ENCODE measurements at regions not wholly inside any gene's neighbourhood (a gene's known extent, or its start where the extent isn't known, plus 50 kb on each side); places are given as distances from the start of the nearest gene placed in this dataset.

GRCh38 chr9:82680179-82680935 lies 382.6 kb downstream of the RASEF start:
- intact Hi-C loops (cut with DNase I), result loop anchor here in 1 of 10 donors (10.0 kb wide), 1 partner anchor 56 kb away; no protein-coding TSS in a partner anchor
- no peaks in the 10 kb centered on the region for H3K27me3 ChIP-seq
- 64 to 65% methylated on average over 13 of the region's 13 CpGs for WGBS, 2 donors
- no peak for DNase-seq
- H3K4me1 ChIP-seq, result no peaks in the 10 kb centered on the region
- no peak overlapping the region for H3K4me3 ChIP-seq
- no peaks in the 10 kb centered on the region for H3K36me3 ChIP-seq
- peaks cover 0 to 2% (median 0%) of the 10 kb centered on the region in 11 donors for H3K9me3 ChIP-seq
- TF ChIP-seq CTCF (IDR thresholded peaks at IDR 0.05), result no peak
- no peak for ATAC-seq
- H3K27ac ChIP-seq, result no peak overlapping the region

- no peak for TF ChIP-seq CTCF (IDR thresholded peaks at IDR 0.05)
- Histone ChIP-seq H3K9me3 (peaks cover 0 to 2% (median 0%) of the 10 kb centered on the region in 11 donors), H3K4me3 (no peak overlapping the region), H3K27me3 (no peaks in the 10 kb centered on the region), H3K36me3 (no peaks in the 10 kb centered on the region), H3K4me1 (no peaks in the 10 kb centered on the region), H3K27ac (no peak overlapping the region)
- DNase-seq (no peak), ATAC-seq (no peak)
- intact Hi-C loops (cut with DNase I), result loop anchor here in 1 of 10 donors (10.0 kb wide), 1 partner anchor 57 kb away; no protein-coding TSS in a partner anchor
Measured at GRCh38 chr9:82681809-82682208, 381.1 kb downstream of the RASEF start.

- Histone ChIP-seq H3K27ac (no peak overlapping the region), H3K4me3 (no peak overlapping the region), H3K27me3 (no peaks in the 10 kb centered on the region), H3K36me3 (no peaks in the 10 kb centered on the region), H3K4me1 (no peaks in the 10 kb centered on the region), H3K9me3 (peaks cover 0 to 2% (median 0%) of the 10 kb centered on the region in 11 donors)
- ATAC-seq (no peak), DNase-seq (no peak)
- intact Hi-C loops (cut with DNase I), result loop anchor here in 1 of 10 donors (10.0 kb wide), 1 partner anchor 58 kb away; no protein-coding TSS in a partner anchor
- WGBS, 2 donors, result 85 to 90% methylated on average over 2 of the region's 2 CpGs
- TF ChIP-seq CTCF (IDR thresholded peaks at IDR 0.05), result no peak
Measured at GRCh38 chr9:82682431-82682830, 380.5 kb downstream of the RASEF start.

GRCh38 chr9:82695704-82696103 lies 367.2 kb downstream of the RASEF start:
- Histone ChIP-seq H3K4me3 (no peak overlapping the region), H3K27me3 (no peaks in the 10 kb centered on the region), H3K9me3 (peaks cover 0 to 36% (median 19%) of the 10 kb centered on the region in 11 donors), H3K36me3 (no peaks in the 10 kb centered on the region), H3K27ac (no peak overlapping the region), H3K4me1 (no peaks in the 10 kb centered on the region)
- TF ChIP-seq CTCF (IDR thresholded peaks at IDR 0.05), result no peak
- ATAC-seq (no peak), DNase-seq (no peak)
- intact Hi-C loops (cut with DNase I), result no loop called here
- WGBS, 2 donors, result 83 to 88% methylated on average over 3 of the region's 3 CpGs

All from heart right ventricle (tissue), 16 donors.